HEK293 (cell line): ENCODE measurements at regions not wholly inside any gene's neighbourhood (a gene's known extent, or its start where the extent isn't known, plus 50 kb on each side); places are given as distances from the start of the nearest gene placed in this dataset.
"Not testable (repeated sequence)": the region's sequence is repeated elsewhere in the genome, so short reads cannot be mapped to it uniquely, and the experiment has no call there.

ENCODE experiments used
- CTCF ChIA-PET: fragments of 350-600 bp; formaldehyde crosslinking; extraction: SDS; loops from one replicate; lab custom pipeline; 2021; ENCODE audit warnings: antibody characterized with exemption; lab: Yijun Ruan, JAX
- POLR2A ChIA-PET: fragments of 300-600 bp; formaldehyde crosslinking; extraction: SDS; loops from one replicate; lab custom pipeline; 2020; ENCODE audit warnings: antibody characterized with exemption, inconsistent platforms; lab: Yijun Ruan, JAX
- H3K27ac ChIP-seq: fragments of 200-500 bp; sonication (Bioruptor generic); 2 replicates; pipeline ENCODE4 v1.5.1; 2014; ENCODE audit warnings: low read depth, low read length, control low read depth, inconsistent platforms; ENCODE audit errors: extremely low read depth
- H3K36me3 ChIP-seq, 2 experiments: fragments of 200-500 bp in 1 of 2; sonication (Bioruptor generic) in 1 of 2; 1 replicate in 1 of 2; 2 replicates in 1 of 2; pipeline ENCODE4 v1.5.1; 2014 to 2017; ENCODE audit warnings: inconsistent platforms in 2 of 2, low read length in 2 of 2; ENCODE audit not compliant: control insufficient read depth in 2 of 2, insufficient read depth in 1 of 2
- H3K4me1 ChIP-seq: fragments of 200-500 bp; sonication (Bioruptor generic); 2 replicates; pipeline ENCODE4 v1.5.1; 2014; ENCODE audit warnings: mild to moderate bottlenecking, low read length, inconsistent platforms; ENCODE audit not compliant: control insufficient read depth, insufficient read depth
- H3K4me3 ChIP-seq: 2 replicates; pipeline ENCODE4 v1.5.1; 2011; ENCODE audit warnings: low read depth, mild to moderate bottlenecking, control low read depth, low read length, moderate library complexity
- H3K9me3 ChIP-seq: fragments of 200-500 bp; sonication (Bioruptor generic); 2 replicates; pipeline ENCODE4 v1.5.1; 2014; ENCODE audit warnings: low read depth, low read length, inconsistent platforms; ENCODE audit not compliant: control insufficient read depth, insufficient read depth
- CTCF ChIP-seq: fragments of 450-650 bp; formaldehyde crosslinking; IDR thresholded peaks from 2 replicates; pipeline ENCODE4 v1.5.1; 2016; ENCODE audit warnings: missing biosample characterization, missing genetic modification characterization
- GFI1B ChIP-seq: fragments of 450-650 bp; formaldehyde crosslinking; IDR thresholded peaks from 2 replicates; pipeline ENCODE4 v1.5.1; 2016; ENCODE audit warnings: missing biosample characterization, missing genetic modification characterization
- HOXC10 ChIP-seq: sonication (generic); formaldehyde crosslinking; IDR thresholded peaks from 2 replicates; pipeline ENCODE4 v1.8.1; 2023; ENCODE audit warnings: mild to moderate bottlenecking, missing genetic modification reagents
- ZBTB20 ChIP-seq: fragments of 450-650 bp; formaldehyde crosslinking; IDR thresholded peaks from 2 replicates; pipeline ENCODE4 v1.5.1; 2016; ENCODE audit warnings: missing biosample characterization, missing genetic modification characterization
- ZBTB26 ChIP-seq: fragments of 450-650 bp; formaldehyde crosslinking; optimal IDR thresholded peaks from 2 replicates; pipeline ENCODE3; 2016; ENCODE audit warnings: missing biosample characterization, mild to moderate bottlenecking, missing genetic modification characterization
- ZBTB49 ChIP-seq: fragments of 450-650 bp; formaldehyde crosslinking; IDR thresholded peaks from 2 replicates; pipeline ENCODE4 v1.5.1; 2016; ENCODE audit warnings: missing biosample characterization, missing genetic modification characterization, low read depth
- ZNF239 ChIP-seq: fragments of 450-650 bp; formaldehyde crosslinking; IDR thresholded peaks from 2 replicates; pipeline ENCODE4 v1.5.1; 2016; ENCODE audit warnings: missing biosample characterization, missing genetic modification characterization
- ZNF24 ChIP-seq: fragments of 450-650 bp; formaldehyde crosslinking; IDR thresholded peaks from 2 replicates; pipeline ENCODE4 v1.5.1; 2016; ENCODE audit warnings: missing biosample characterization, missing genetic modification characterization
- ZNF394 ChIP-seq: fragments of 450-650 bp; formaldehyde crosslinking; IDR thresholded peaks from 2 replicates; pipeline ENCODE4 v1.5.1; 2016; ENCODE audit warnings: missing biosample characterization, missing genetic modification characterization, mild to moderate bottlenecking, moderate library complexity, borderline replicate concordance
- ZNF398 ChIP-seq: fragments of 450-650 bp; formaldehyde crosslinking; IDR thresholded peaks from 2 replicates; pipeline ENCODE4 v1.5.1; 2017; ENCODE audit warnings: missing biosample characterization, missing genetic modification characterization
- ZNF433 ChIP-seq: fragments of 450-650 bp; formaldehyde crosslinking; IDR thresholded peaks from 2 replicates; pipeline ENCODE4 v1.5.1; 2016; ENCODE audit warnings: missing biosample characterization, missing genetic modification characterization, low read depth
- ZNF449 ChIP-seq: fragments of 450-650 bp; formaldehyde crosslinking; IDR thresholded peaks from 2 replicates; pipeline ENCODE4 v1.5.1; 2017; ENCODE audit warnings: missing biosample characterization, mild to moderate bottlenecking, missing genetic modification characterization, moderate library complexity
- ZNF529 ChIP-seq: fragments of 450-650 bp; formaldehyde crosslinking; IDR thresholded peaks from 2 replicates; pipeline ENCODE4 v1.5.1; 2017; ENCODE audit warnings: missing genetic modification characterization, missing biosample characterization; ENCODE audit not compliant: insufficient replicate concordance
- ZNF654 ChIP-seq: fragments of 450-650 bp; formaldehyde crosslinking; IDR thresholded peaks from 2 replicates; pipeline ENCODE4 v1.5.1; 2016; ENCODE audit warnings: low read depth, missing biosample characterization, missing genetic modification characterization
- ZNF660 ChIP-seq: fragments of 450-650 bp; IDR thresholded peaks from 2 replicates; pipeline ENCODE4 v1.5.1; 2018; ENCODE audit warnings: missing biosample characterization, mild to moderate bottlenecking, missing genetic modification characterization
- ZSCAN30 ChIP-seq: fragments of 450-650 bp; IDR thresholded peaks from 2 replicates; pipeline ENCODE4 v1.5.1; 2018; ENCODE audit warnings: missing biosample characterization, mild to moderate bottlenecking, missing genetic modification characterization, moderate library complexity

- ChIA-PET POLR2A (interaction anchor here (1.1 kb wide), 1 partner anchor 62 kb away, joined by 3 read pairs; no protein-coding TSS in a partner anchor), CTCF (interaction anchor here (1.3 to 1.6 kb wide), 3 partner anchors 87 to 110 kb away, joined by 4 to 5 read pairs (median 4); no protein-coding TSS in a partner anchor)
- not testable (repeated sequence) for H3K4me3 ChIP-seq
Measured at GRCh38 chr7:76130661-76131060, 71.0 kb upstream of the SRRM3 start.

GRCh38 chr7:76131887-76132286 is 69.8 kb upstream of the SRRM3 start:
- H3K4me3 ChIP-seq, POLR2A ChIA-PET, H3K9me3 ChIP-seq, H3K27ac ChIP-seq, H3K36me3 ChIP-seq, H3K4me1 ChIP-seq: not testable (repeated sequence)
- CTCF ChIA-PET: interaction anchor here (0.6 to 1.1 kb wide), 4 partner anchors 18 to 1909 kb away, joined by 3 read pairs; no protein-coding TSS in a partner anchor

More at GRCh38 chr7:76130661-76131060, 71.0 kb upstream of the SRRM3 start:
- H3K4me1 ChIP-seq, H3K27ac ChIP-seq, H3K36me3 ChIP-seq, H3K9me3 ChIP-seq: not testable (repeated sequence)
- TF ChIP-seq CTCF: 0 out of 2 replicates have a peak, but pooled peaks have one; percentile 12
- TF ChIP-seq ZNF654 (tag by site-specific recombination): peak; percentile 50

GRCh38 chr7:76133164-76133775 is 68.4 kb upstream of the SRRM3 start:
- no peaks in the 10 kb centered on the region for H3K36me3 ChIP-seq
- ChIA-PET POLR2A (interaction anchor here (0.6 kb wide), 1 partner anchor 149 kb away, joined by 4 read pairs; no protein-coding TSS in a partner anchor), CTCF (interaction anchor here (0.6 to 1.0 kb wide), 2 partner anchors 113 to 266 kb away, joined by 3 read pairs; no protein-coding TSS in a partner anchor)
- no peak overlapping the region for H3K4me3 ChIP-seq
- H3K27ac ChIP-seq: no peak overlapping the region
- TF ChIP-seq ZBTB49 (tag by site-specific recombination): no peak
- TF ChIP-seq GFI1B: no peak
- TF ChIP-seq HOXC10 (CRISPR knock-in tag): no peak
- H3K4me1 ChIP-seq: no peaks in the 10 kb centered on the region
- no peaks in the 10 kb centered on the region for H3K9me3 ChIP-seq

- no peak for TF ChIP-seq ZNF24 (tag by site-specific recombination)
- TF ChIP-seq ZNF529 (tag by site-specific recombination): no peak
- no peak for TF ChIP-seq ZSCAN30
- no peak for TF ChIP-seq ZNF660
- no peak for TF ChIP-seq ZNF239 (tag by site-specific recombination)
- TF ChIP-seq ZBTB20 (tag by site-specific recombination): no peak
- TF ChIP-seq ZNF398 (tag by site-specific recombination): no peak
- TF ChIP-seq ZBTB26 (tag by site-specific recombination): no peak
- no peak for TF ChIP-seq ZNF394
- no peak for TF ChIP-seq ZNF449 (tag by site-specific recombination)
- no peak for TF ChIP-seq ZNF433 (tag by site-specific recombination)
- Histone ChIP-seq H3K9me3 (no peaks in the 10 kb centered on the region), H3K4me3 (no peak overlapping the region), H3K27ac (no peak overlapping the region), H3K4me1 (no peaks in the 10 kb centered on the region), H3K36me3 (no peaks in the 10 kb centered on the region)
- CTCF ChIA-PET: interaction anchor here (1.0 kb wide), 1 partner anchor 113 kb away, joined by 3 read pairs; no protein-coding TSS in a partner anchor
- POLR2A ChIA-PET: interaction anchor here (0.6 kb wide), 1 partner anchor 148 kb away, joined by 4 read pairs; no protein-coding TSS in a partner anchor
Measured at GRCh38 chr7:76133839-76134238, 67.9 kb upstream of the SRRM3 start.
